K562 (cell line): ENCODE measurements at regions not wholly inside any gene's neighbourhood (a gene's known extent, or its start where the extent isn't known, plus 50 kb on each side); places are given as distances from the start of the nearest gene placed in this dataset.

Source experiments
- BHLHE40 ChIP-seq: IDR thresholded peaks from 2 replicates; pipeline ENCODE4 v1.6.1; 2011; ENCODE audit warnings: low read length, improper control_type of control experiment
- CTCF ChIP-seq, 3 experiments: IDR thresholded peaks in 2 of 3; conservative IDR thresholded peaks in 1 of 3; 2 replicates each; pipeline ENCODE4 v1.5.1; 2011 to 2012; ENCODE audit warnings: low read length in 3 of 3, mild to moderate bottlenecking in 3 of 3, control low read depth in 2 of 3, improper control_type of control experiment in 1 of 3, inconsistent platforms in 1 of 3, low read depth in 1 of 3, mixed read lengths in 1 of 3, moderate library complexity in 1 of 3; ENCODE audit not compliant: insufficient read depth in 2 of 3
- E2F8 ChIP-seq: fragments of 450-650 bp; IDR thresholded peaks from 2 replicates; pipeline ENCODE4 v1.7.1; 2018; ENCODE audit warnings: mild to moderate bottlenecking, low read depth; ENCODE audit not compliant: partially characterized antibody
- HNRNPLL ChIP-seq: fragments of 200-400 bp; formaldehyde crosslinking; IDR thresholded peaks from 2 replicates; pipeline ENCODE4 v1.6.1; 2017; ENCODE audit warnings: low read length, low read depth, mild to moderate bottlenecking; ENCODE audit not compliant: poor library complexity, severe bottlenecking
- JUND ChIP-seq, 2 experiments: IDR thresholded peaks; 2 replicates in 1 of 2; 3 replicates in 1 of 2; pipeline ENCODE4 v1.6.1; 2011; ENCODE audit warnings: borderline replicate concordance in 2 of 2, low read depth in 2 of 2, low read length in 2 of 2, improper control_type of control experiment in 1 of 2, missing biosample characterization in 1 of 2, missing genetic modification characterization in 1 of 2, missing genetic modification reagents in 1 of 2
- MCM5 ChIP-seq: fragments of 450-650 bp; IDR thresholded peaks from 2 replicates; pipeline ENCODE4 v1.6.1; 2016; ENCODE audit warnings: low read depth
- RBM17 ChIP-seq: fragments of 200-400 bp; formaldehyde crosslinking; IDR thresholded peaks from 2 replicates; pipeline ENCODE4 v1.6.1; 2017; ENCODE audit warnings: low read depth, mild to moderate bottlenecking, low read length, borderline replicate concordance
- RCOR1 ChIP-seq, 2 experiments: IDR thresholded peaks; 2 replicates each; pipeline ENCODE4 v1.6.1; 2012; ENCODE audit warnings: low read depth in 2 of 2, low read length in 2 of 2, borderline replicate concordance in 1 of 2, improper control_type of control experiment in 1 of 2
- SMC3 ChIP-seq: conservative IDR thresholded peaks from 2 replicates; pipeline ENCODE4 v1.6.1; 2011; ENCODE audit warnings: low read depth, low read length, improper control_type of control experiment; ENCODE audit not compliant: insufficient read depth
- SNRNP70 ChIP-seq: fragments of 200-400 bp; formaldehyde crosslinking; optimal IDR thresholded peaks from 2 replicates; pipeline ENCODE3; 2017; ENCODE audit warnings: low read depth, low read length
- SRF ChIP-seq, 2 experiments: fragments of 250-450, 450-650 bp in 1 of 2; sonication (Bioruptor Pico) in 1 of 2; sonication (generic) in 1 of 2; formaldehyde crosslinking; IDR thresholded peaks; 2 replicates each; pipeline versions ENCODE4 v1.5.0 to v1.5.1; 2020 to 2022; ENCODE audit warnings: mild to moderate bottlenecking in 1 of 2, missing genetic modification reagents in 1 of 2
- STAT5B ChIP-seq: fragments of 250-450 bp; sonication (Bioruptor Pico); IDR thresholded peaks from 2 replicates; pipeline ENCODE4 v1.8.0; 2021; ENCODE audit warnings: mild to moderate bottlenecking, inconsistent platforms
- ZNF232 ChIP-seq: sonication (generic); formaldehyde crosslinking; IDR thresholded peaks from 2 replicates; pipeline ENCODE4 v1.8.0; 2022; ENCODE audit warnings: mild to moderate bottlenecking, missing genetic modification reagents
- ZNF512 ChIP-seq: IDR thresholded peaks from 2 replicates; pipeline ENCODE4 v1.6.1; 2016; ENCODE audit warnings: missing genetic modification characterization, missing compliant biosample characterization

- TF ChIP-seq CTCF (IDR thresholded peaks at IDR 0.05 in 2 of 3, conservative IDR thresholded peaks at IDR 0.05 in 1 of 3; ENCODE audit: insufficient read depth in 2 of 3, low read depth in 1 of 3, low read length in 3 of 3) (no peak), SMC3 (no peak), ZNF232 (CRISPR knock-in tag) (no peak), JUND (IDR thresholded peaks at IDR 0.05; ENCODE audit: borderline replicate concordance, low read depth, low read length) (no peak), JUND (tag; IDR thresholded peaks at IDR 0.05; ENCODE audit: borderline replicate concordance, low read depth, low read length) (no peak), E2F8 (no peak), BHLHE40 (no peak), ZNF512 (no peak), STAT5B (CRISPR knock-in tag) (no peak), SRF (CRISPR knock-in tag; IDR thresholded peaks at IDR 0.05) (no peak), SNRNP70 (no peak), RCOR1 (IDR thresholded peaks at IDR 0.05; ENCODE audit: borderline replicate concordance in 1 of 2, low read depth in 2 of 2, low read length in 2 of 2) (no peak), MCM5 (no peak), RBM17 (no peak), HNRNPLL (no peak)
Measured at GRCh38 chr2:65537651-65538385, 105.4 kb upstream of the SPRED2 start.
